Cardiac fibroblast (primary cell): ENCODE measurements at regions not wholly inside any gene's neighbourhood (a gene's known extent, or its start where the extent isn't known, plus 50 kb on each side); places are given as distances from the start of the nearest gene placed in this dataset.

Experiments
- DNase-seq, 2 donors: peaks; one replicate each; pipeline versions ENCODE4 v3.0.0 to v3.0.0-alpha.2; 2010; ENCODE audit warnings: low read depth in 2 of 2
- H3K4me3 ChIP-seq, 2 donors: replicated peaks in 1 of 2; 1 replicate in 1 of 2; 2 replicates in 1 of 2; pipeline ENCODE4 v1.5.1; 2011; ENCODE audit warnings: low read depth in 2 of 2, low read length in 2 of 2, mild to moderate bottlenecking in 2 of 2, moderate library complexity in 1 of 2
- TF ChIP-seq, protein P1 (sequence below): IDR thresholded peaks from one replicate; pipeline ENCODE4 v1.5.1; 2011; ENCODE audit warnings: low read depth, mild to moderate bottlenecking, low read length, inconsistent platforms

- H3K4me3 ChIP-seq = no peak overlapping the region
- TF ChIP-seq, protein P1, sequence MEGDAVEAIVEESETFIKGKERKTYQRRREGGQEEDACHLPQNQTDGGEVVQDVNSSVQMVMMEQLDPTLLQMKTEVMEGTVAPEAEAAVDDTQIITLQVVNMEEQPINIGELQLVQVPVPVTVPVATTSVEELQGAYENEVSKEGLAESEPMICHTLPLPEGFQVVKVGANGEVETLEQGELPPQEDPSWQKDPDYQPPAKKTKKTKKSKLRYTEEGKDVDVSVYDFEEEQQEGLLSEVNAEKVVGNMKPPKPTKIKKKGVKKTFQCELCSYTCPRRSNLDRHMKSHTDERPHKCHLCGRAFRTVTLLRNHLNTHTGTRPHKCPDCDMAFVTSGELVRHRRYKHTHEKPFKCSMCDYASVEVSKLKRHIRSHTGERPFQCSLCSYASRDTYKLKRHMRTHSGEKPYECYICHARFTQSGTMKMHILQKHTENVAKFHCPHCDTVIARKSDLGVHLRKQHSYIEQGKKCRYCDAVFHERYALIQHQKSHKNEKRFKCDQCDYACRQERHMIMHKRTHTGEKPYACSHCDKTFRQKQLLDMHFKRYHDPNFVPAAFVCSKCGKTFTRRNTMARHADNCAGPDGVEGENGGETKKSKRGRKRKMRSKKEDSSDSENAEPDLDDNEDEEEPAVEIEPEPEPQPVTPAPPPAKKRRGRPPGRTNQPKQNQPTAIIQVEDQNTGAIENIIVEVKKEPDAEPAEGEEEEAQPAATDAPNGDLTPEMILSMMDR = no peak
- no peak for DNase-seq
Observed at GRCh38 chr6:170040906-170041305, 250.0 kb downstream of the DLL1 start.

GRCh38 chr6:170040115-170040500 lies 250.8 kb downstream of the DLL1 start:
- H3K4me3 ChIP-seq = no peak overlapping the region
- TF ChIP-seq, protein P1 = no peak
- DNase-seq = no peak

DNA sequence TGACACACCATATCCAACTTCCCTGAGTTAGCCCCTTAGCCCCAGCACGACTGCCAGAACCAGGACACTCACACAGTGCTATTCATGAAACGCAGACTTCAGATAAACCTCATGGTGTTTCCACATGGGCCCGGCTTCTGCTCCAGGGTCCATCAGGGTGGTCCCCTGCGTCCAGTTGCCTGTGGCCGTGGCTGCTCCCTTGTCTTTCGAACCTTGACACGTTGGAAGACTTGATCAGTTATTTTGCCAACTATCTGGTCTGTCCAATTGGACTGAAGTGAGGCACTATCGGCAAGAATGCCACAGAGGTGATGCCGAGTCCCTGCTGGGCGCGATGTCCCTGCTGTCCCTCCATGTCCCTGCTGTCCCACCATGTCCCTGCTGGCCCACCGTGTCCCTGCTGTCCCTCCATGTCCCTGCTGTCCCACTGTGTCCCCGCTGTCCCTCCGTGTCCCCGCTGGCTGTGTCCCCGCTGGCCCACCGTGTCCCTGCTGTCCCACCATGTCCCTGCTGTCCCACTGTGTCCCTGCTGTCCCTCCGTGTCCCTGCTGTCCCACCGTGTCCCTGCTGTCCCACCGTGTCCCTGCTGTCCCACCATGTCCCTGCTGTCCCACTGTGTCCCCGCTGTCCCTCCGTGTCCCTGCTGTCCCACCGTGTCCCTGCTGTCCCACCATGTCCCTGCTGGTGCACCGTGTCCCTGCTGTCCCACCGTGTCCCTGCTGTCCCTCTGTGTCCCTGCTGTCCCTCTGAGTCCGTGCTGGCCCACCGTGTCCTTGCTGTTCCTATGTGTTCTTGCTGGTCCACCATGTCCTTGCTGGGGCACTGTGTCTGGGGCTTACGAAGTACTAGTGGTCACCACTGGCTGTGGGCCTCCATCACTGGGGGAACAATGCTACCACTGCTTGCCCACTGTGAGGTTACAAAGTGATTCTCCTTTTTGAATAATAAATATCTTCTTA lies 251.4 kb downstream of the DLL1 start:
- H3K4me3 ChIP-seq = no peak overlapping the region
- TF ChIP-seq, protein P1 = no peak
- no peak for DNase-seq

DNA sequence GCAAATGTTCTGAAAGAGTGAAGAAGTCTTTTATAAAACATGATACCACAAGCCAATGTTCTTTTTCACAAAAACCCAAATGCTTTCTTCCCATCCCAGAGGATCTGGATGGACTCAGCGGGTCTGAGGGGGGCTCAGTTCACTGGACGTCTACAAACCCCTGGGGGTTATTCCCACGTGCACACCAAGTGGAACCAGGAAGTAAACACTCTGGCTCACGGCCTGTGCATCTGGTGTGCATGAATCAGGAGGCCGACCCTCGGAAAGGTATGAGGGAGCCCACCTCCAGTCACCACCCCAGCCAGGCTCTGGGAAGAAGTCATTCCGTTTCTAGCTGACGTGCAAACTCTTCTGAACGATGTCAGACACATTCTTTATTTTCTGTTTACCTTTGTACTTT lies 252.2 kb downstream of the DLL1 start:
- no peak overlapping the region for H3K4me3 ChIP-seq
- TF ChIP-seq, protein P1 = no peak
- DNase-seq = no peak

- TF ChIP-seq, protein P1 = no peak
- H3K4me3 ChIP-seq = no peak overlapping the region
- DNase-seq = no peak
Observed at GRCh38 chr6:170038251-170038650, 252.6 kb downstream of the DLL1 start.

DNA sequence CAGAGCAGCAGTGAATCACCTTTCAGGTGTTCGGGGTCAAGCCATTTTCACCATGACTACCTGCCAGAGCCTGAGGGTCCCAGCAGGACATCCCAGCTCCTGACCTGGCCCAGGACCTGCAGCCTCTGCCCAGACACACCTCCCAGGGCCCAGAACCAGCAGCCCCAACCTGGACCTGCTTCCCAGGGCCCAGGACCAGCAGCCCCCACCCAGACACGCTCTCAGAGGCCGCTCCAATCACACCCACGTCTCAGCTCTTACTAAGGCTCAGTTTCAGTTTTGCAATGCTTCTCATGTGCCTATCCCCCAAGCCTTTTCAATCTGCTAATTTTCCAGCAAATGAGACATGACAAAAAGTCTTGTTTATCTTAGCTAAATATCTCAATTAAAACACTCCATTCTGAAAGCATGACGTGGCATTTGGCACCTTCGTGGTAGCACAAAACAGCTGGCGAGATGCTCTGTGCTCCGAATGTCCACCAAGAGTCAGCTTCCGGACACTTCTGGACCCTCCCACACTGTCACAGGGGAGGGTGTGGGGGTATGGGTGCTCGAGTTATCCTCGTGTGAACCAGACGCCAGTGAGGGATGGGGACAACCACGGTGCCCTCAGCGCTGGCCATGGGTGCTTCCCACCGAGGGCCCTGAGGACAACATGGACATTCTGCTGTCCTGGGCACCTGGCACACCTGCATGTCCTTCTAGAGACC lies 253.2 kb downstream of the DLL1 start:
- no peak overlapping the region for H3K4me3 ChIP-seq
- peak in 1 of 2 donors; percentile 15 for DNase-seq
- TF ChIP-seq, protein P1 = no peak
